Stimulated activated CD4-positive, alpha-beta T cell treated with anti-CD3 and anti-CD28 coated beads, Interleukin-12 subunit alpha, Interleukin-12 subunit beta, amount 100 ng/mL, for 48 hours (primary cell): ENCODE measurements at regions not wholly inside any gene's neighbourhood (a gene's known extent, or its start where the extent isn't known, plus 50 kb on each side); places are given as distances from the start of the nearest gene placed in this dataset.

ENCODE experiments used
- DNase-seq, 3 donors: peaks; one replicate each; pipeline ENCODE4 v3.0.0-alpha.2; 2020; ENCODE audit warnings: low read depth in 2 of 3, low spot score in 1 of 3

DNA sequence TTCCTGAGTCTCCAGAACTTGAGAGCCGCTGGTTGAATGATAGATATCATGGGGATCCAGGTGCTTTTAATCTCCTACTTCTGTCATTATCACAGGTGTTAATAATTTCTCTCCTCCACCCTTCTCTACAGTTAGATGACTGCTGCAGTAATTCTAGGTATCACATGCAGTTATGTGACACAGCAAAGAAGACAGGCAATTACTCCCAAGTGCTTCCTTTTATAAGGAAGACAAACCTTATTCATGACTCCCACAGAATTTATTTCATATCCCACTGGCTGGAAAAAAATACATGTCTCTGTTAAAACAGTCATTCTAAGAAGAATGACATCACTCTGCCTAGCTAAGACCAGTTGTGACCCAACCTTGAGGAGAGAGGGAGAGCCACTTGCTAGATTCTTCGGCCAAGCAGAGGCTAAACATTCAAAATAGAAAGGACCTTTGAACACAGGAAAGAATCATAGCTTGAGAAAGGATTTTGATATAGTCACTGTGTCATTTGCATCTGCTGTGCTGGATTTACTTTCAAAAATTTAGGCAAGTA is 500.6 kb downstream of the SI start:
- no peak for DNase-seq

DNA sequence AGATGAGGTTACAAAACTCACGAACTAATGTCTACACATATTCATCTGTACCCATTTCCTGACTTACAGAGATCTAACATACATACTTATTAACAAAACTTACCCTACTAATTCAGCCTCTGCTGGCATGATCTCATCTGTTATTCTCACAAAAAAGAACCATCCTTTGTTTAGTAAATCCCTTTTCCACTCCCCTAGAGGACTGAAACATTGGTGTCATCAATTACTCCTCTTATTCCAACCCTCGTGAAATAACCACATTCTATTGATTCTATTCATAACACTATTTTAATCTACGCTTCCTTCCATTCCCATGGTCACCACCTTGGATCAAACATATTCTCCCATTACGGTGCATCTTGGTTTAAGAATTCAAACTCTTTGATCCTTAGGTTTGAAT is 505.9 kb downstream of the SI start:
- DNase-seq = no peak

DNA sequence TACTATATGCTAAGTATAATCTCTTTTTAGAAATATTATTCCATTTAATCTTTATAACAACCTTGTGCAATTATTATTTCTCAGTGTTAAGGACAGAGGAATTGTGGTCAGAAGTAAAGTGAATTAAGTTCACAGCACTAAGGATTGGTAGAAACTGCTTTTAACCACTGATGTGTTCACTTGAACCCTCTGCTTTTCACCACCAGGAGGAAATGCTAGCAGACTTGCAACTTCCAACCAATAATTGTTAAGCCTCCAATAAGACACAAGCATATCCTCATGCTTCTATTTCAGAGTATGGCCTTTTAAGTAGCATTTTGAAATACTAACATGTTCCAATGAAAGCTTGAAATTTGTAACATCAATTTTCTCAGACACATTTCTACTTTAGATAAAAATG is 527.4 kb downstream of the SI start:
- no peak for DNase-seq

DNA sequence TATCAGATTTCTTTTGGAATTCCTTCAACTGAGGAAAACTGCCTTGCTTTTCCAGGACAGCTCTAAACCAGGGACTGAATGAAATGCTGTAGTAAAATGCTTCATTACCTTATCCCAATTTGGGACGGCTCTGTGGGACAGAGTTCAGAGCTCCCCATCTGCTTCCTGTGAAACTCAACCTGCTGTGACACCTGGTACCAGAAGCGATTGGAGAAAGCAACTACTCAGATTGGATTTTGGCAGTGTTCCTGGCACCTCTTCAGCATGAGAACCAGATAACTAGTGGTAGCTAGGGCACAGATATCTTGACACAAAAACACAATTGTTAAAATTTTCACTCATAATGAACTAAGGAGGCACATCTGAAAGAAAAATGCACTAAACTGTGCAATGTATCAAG is 539.1 kb downstream of the SI start:
- no peak for DNase-seq

DNA sequence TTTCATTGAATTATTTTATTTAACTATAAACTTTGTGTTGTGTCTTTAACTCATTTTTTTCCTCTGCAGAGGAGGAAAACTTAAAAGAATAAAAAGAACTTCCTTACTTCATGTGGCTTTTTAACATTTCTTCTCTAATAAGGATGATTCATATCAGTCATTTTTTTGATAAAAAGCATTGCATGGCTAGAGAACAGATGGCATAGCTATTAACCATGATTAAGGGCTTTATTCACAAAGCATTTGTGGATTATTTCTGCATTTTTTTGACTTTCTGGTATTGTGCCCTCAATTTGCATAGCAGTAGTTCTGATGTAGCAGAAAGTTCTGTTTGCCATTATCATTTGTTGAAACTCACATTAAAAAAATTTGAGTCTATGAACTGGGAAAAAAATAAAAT is 540.8 kb downstream of the SI start:
- DNase-seq = no peak

DNA sequence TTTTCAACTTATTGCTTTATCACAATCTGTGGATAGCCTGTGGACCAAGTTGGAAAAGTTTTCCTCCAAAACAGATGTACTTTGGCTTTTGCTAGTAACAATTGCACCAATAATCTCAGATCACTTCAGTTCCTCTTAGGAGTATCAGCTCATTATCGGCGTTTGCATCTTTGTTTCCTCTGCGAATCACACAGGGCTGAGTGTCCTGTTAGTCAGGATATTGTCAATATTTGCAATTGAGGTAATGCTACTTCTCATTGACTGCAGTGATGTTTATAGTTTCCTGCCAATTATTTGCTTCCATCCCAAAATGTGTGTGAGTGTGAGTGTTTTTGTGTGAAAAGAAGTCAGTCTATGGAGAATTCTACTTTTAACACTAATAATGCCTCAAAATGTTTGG is 545.0 kb downstream of the SI start:
- DNase-seq = no peak

DNA sequence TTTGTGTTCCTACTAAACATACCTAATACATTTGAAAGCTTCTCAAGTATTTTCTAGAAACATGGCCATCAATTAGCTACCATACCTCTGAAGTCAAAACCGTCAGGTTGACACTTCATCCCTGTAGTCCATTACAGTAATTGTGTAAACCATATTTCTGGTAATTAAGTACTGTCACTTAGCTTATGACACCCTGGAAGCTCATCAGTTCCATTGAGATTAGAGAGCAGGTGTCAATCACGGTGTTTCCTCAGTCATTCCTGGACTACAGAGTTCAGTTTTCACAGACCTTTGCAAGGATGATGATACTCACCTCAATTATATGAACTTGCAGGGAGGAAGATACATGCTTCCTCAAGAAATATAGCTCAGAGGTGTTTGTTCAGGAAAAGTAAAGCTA is 552.0 kb downstream of the SI start:
- no peak for DNase-seq

DNA sequence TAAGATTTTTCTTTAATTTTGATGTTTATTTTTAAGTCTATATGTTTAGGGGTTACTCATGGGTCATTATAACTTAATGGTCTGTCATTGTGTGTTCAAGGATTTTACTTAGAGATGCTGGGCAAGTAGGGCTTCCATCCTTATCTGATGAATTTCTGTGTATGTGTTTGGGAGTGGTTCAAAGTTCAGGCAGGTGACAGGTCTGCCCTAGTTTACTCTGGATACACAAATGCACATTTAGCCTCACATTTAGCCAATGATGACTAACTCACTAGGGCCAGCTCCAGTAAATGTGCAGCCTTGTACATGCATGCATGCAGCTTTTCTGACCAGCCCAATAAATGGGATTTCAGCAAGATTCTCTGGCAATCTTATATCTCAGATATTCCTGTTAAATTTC is 554.1 kb downstream of the SI start:
- no peak for DNase-seq

DNA sequence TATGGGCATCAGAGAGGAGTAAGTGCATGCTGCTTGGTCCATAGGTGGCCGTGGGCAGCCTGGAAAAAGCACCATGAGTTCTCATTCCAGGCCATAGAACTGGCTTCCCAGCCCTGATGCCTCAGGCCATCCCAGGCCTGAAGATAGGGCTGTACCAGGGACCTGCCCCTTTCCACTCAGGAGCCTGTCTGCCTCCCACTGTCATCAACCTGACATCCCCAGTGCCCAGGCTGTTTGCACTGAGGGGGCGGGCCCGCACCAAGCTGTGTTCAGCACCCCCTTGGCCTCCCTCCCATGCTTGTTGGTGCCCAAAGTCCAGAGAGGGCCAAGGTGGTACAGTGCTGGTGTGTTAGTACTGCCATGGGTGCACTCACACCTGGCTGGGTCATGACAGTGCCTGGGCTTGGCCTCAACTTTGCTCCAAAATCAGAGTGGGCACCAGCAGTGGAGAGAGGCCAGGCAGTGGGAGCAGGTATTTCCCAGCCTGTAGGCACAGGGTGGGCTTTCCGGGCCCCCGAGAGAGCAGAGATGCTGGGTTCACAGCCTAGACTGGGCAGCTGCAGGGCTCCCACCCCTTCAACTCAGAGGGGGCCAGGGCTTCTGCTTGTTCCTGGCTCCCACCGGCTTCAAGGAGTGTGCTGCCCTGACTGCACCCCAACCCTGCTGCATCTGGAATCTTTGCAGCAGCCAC is 556.1 kb downstream of the SI start:
- no peak for DNase-seq

DNA sequence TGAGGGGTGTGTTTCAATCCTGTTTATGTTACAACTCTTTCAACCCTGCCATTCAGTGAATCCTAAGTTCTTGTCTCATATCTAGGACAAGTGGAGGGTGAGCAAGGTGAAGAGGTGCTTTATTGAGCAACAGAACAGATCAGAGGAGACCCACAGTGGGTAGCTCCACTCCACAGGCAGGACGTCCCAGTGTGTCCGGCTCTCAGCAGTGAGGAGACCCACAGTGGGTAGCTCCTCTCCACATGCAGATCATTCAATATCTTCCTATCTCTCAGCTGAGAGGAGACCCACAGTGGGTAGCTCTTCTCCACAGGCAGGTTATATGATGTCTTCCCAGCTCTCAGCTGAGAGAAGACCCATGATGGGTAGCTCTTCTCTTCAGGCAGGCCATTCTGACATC is 556.7 kb downstream of the SI start:
- no peak for DNase-seq

DNA sequence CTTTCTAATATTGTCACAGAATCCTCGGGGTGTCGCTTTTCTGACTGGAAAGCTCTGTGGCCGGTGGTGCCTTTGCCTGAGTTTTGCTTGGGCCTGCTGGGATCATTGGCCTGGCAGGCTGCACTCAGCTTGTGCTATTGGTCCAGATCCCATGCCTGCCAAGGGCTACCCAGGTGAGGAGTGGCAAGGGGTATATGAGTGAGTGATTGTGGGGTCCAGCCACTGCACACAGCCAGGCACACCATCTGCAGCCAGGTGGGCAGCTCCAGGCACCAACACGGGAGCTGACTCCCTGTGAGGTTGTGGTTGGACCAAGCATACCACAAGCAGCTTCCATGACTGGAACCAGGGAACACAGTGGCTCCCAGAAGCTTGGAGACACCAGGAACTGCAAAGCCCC is 557.2 kb downstream of the SI start:
- DNase-seq = no peak

DNA sequence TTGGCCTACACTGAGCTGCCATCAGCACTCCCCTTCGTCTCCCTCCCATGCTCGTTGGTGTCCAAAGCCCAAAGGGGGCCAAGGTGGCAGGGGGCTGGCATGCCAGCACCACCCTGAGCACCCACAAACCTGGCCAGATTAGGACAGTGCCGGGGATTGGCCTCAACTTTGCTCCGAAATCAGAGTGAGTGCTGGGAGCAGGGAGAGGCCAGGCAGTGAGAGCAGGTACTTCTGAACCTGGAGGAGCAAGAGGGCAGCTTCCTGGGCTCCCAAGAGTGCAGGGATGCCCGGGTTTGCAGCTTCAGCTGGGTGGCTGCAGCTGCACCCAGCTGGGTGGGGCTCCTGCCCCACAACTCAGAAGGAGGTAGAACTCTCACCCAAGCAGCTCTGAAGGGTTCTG is 563.0 kb downstream of the SI start:
- no peak for DNase-seq

DNA sequence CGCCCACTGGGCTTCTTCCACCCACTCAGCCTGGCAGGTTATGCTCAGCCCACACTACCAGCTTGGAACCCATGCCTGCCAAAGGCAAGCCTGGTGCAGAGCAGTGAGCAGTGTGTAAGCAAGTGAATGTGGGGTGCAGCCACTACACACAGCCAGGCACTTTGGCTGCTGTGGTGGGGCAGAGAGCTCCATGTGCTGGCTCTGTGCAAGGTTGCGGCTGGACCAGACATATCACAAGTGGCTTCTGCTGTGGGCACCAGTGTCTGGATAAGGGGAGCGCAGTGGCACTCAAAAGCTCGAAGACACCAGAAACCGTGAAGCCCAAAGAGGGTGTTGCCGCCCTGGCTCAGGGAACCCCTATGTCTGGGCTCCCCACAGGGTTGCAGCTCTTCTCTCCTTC is 563.7 kb downstream of the SI start:
- DNase-seq = no peak

DNA sequence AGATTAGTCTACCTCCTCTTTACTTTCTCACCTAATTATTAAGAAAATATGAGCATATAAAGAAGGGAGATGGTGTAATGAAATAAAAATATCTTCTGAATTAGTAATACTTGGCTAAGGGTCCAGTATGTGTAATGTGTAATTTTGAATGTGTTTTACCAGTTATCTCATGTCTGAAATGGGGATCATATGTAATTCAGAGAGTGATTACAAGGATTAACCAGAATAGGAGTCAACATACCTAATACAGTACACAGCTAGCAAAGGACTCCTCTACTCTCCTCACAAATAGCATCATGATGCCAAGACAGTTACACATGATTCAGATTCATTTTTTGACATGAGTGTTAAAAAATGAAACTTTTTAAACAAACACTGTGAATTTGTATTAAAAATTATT is 570.4 kb downstream of the SI start:
- no peak for DNase-seq

DNA sequence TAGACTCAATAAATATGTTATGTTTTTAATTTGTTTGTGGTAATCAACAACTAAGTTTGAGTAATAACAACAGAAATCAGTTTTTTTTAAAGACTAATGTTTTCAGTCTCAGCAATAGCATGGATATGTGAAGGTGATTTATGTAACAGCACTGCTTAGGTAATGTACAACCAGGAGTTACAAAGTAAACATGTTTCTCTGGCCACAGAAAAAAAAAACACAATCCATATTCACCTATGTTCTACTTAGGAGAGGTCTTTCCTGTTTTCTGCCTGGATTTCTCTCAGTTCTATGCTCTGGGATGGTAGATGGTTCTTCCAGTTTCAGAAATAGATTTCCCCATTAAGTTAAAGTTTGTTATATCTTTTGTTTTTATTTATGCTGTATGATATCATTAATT is 579.4 kb downstream of the SI start:
- DNase-seq = no peak

DNA sequence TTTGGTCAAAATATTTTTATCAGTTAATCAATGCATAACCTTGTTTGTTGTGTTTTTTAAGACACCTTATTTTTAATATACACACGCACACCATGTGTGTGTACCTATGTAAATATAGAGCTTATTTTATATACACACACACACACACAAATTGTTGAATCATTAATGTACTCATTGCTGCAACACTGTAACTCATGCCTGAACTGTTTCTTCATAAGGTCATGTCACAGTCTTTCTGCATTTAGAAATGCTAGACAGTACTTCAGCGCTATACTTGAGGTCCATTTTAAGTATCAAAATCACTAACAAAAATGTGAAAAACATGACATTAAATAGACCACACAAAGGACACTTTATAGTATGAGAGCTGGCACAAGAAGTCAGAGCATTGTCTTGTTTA is 589.4 kb downstream of the SI start:
- DNase-seq = no peak

DNA sequence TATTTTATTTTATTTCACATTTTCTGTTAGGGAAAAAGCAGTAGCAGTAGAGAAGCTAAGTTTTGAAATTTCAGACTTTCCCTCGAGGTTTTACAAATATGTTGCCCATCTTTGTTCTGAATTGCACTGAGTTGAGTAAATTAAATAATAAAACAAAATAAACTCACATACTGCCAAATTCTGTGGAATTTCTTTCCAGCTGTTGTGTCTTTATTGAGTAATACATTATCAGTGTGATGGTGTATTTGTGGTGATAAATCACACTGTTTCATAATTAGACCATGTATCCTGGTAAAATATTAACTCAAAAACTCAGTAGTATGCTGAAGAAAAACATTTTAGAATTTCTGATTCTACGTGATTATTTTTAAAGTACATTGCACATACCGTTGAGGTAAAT is 592.1 kb downstream of the SI start:
- DNase-seq = no peak

DNA sequence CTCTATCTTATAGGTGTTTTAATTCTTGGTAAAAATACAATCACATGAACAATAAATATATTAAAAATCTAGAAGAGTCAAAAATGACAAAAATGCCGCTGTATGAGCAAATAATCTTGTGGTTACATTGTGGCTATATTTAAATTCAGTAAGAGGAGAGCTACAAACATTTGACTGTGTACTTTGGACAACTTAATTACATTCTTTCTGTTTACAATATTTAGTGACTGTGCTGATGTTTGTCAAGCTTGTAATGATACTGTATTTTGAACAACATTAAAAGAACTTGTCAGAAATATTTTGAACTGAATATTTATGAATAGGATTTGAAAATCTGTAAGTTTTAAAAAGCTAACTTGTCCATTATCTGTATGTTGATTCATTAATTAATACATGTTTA is 598.3 kb downstream of the SI start:
- no peak for DNase-seq

DNA sequence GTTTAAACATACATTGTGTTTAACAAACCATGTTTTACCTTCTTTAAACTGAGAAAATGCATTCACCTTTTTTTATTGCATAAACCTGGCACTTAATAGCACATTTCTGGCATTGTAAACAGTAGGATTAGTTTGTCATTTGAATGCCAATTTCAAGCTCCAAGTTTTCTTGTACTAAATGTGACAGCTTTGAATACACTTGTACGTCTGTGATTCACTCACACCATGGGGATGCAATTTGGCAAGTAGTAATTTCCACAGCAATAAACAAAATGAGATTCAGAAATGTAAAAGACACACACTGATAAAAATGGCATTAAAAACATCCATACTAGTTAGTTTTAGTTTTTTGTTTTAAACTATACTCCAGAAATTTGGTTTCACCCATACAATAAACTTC is 598.9 kb downstream of the SI start:
- DNase-seq = no peak

DNA sequence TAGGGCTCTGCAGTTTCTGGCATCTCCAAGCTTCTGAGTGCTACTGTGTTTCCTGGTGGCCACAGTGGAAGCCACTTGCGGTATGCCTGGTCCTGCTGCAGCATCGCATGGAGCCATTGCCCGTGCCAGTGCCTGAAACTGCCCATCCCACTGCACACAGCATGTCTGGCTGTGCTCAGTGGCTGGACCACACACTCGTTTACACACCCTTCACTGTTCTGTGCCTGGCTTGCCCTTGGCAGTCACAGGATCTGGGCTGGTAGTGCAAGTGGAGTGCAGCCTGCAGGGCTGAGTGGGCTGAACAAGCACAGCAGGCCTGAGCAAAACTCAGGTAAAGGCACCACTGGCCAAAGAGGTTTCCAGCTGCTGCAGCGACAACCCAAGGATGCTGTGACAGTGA is 600.0 kb downstream of the SI start:
- no peak for DNase-seq

DNA sequence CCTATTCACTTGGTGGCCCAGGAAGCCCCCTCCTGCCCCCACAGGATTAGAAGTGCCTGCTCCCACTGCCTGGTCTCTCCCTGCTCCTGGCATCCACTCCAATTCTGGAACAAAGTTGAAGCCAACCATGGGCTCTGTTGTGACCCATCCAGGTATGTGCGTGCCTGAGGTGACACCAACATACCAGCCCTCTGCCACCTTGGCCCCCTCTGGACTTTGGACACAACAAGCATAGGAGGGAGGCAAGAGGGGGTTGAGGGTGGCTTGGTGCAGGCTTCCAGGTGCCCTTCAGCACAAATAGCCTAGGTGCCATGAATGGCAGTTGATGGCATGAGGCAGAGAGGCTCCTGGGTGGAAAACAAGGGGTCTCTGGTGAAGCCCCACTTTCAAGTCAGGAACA is 600.9 kb downstream of the SI start:
- DNase-seq = no peak

DNA sequence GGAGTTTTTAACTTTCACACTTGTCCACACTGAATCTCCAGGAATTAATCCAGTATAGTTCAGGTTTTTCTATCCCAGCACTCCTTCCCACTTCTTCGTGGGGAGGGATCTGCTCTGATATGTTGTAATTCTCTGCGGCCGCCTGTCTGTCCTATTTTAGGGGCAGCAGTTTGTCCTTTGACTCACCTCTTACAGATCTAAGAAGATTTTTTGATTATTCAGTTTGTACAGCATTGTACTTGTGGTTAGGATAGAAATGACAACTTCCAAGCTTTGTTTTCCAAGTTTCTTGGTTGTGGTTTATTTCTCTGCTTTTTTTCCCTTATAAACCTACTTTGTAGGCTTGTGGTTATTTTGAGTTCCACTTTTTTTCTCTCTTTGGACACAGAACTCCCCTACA is 601.7 kb downstream of the SI start:
- no peak for DNase-seq

DNA sequence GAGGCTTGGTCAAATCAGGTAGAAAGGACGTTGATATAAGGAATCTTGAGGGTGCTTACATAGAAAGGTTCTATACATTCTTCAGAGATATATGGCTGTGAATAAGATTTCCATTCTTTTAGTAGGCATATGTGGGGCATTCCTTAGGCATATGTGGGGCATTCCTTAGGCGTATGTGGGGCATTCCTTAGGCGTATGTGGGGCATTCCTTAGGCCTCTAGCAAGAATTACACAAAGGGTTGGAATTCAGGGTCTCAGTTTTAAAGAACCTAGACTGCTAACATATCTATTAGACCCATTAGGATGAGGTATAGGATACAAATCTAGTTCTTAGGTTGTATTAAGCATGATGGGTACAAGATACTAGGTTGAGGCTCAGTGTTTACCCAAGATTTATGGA is 607.8 kb downstream of the SI start:
- no peak for DNase-seq

DNA sequence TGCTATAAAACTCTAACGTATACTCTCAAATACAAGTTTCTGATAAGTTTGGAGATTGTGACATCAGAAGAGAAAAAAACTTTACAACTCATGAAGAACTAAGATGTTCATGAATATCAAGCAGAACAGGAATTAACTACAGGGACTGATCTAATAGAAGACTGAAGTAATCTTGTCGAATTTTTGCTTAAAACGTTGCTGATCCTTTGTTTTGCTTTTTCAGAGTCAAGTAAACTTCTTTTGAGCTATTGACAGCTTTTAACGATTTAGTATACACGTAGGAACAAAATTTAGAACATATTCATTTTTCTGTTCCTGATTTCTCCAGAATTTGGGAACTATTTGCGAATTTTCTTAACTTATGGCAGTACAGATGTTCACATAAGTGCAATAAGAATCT is 610.2 kb downstream of the SI start:
- no peak for DNase-seq
